Ishikawa (cell line): ENCODE measurements at regions not wholly inside any gene's neighbourhood (a gene's known extent, or its start where the extent isn't known, plus 50 kb on each side); places are given as distances from the start of the nearest gene placed in this dataset.

Experiments
- CEBPB ChIP-seq: IDR thresholded peaks from 2 replicates; pipeline ENCODE4 v1.6.1; 2012
- CREB1 ChIP-seq: IDR thresholded peaks from 2 replicates; pipeline ENCODE4 v1.6.1; 2012; ENCODE audit warnings: low read depth
- EGR1 ChIP-seq: IDR thresholded peaks from 2 replicates; pipeline ENCODE4 v1.6.1; 2012
- EP300 ChIP-seq: IDR thresholded peaks from 2 replicates; pipeline ENCODE4 v1.6.1; 2012; ENCODE audit warnings: borderline replicate concordance
- FOXM1 ChIP-seq: IDR thresholded peaks from 2 replicates; pipeline ENCODE4 v1.6.1; 2012; ENCODE audit warnings: low read depth, borderline replicate concordance
- MAX ChIP-seq: IDR thresholded peaks from 2 replicates; pipeline ENCODE4 v1.6.1; 2012
- NFIC ChIP-seq: IDR thresholded peaks from 2 replicates; pipeline ENCODE4 v1.6.1; 2012
- RAD21 ChIP-seq: IDR thresholded peaks from 2 replicates; pipeline ENCODE4 v1.6.1; 2012; ENCODE audit warnings: low read depth
- REST ChIP-seq: IDR thresholded peaks from 2 replicates; pipeline ENCODE4 v1.6.1; 2012; ENCODE audit warnings: low read depth, mild to moderate bottlenecking
- TAF1 ChIP-seq: IDR thresholded peaks from 2 replicates; pipeline ENCODE4 v1.6.1; 2012; ENCODE audit warnings: low read depth, mild to moderate bottlenecking
- TCF12 ChIP-seq: IDR thresholded peaks from 2 replicates; pipeline ENCODE4 v1.6.1; 2012; ENCODE audit warnings: low read depth
- TEAD4 ChIP-seq: IDR thresholded peaks from 2 replicates; pipeline ENCODE4 v1.6.1; 2012
- USF1 ChIP-seq: IDR thresholded peaks from 2 replicates; pipeline ENCODE4 v1.6.1; 2012
- YY1 ChIP-seq: IDR thresholded peaks from 2 replicates; pipeline ENCODE4 v1.6.1; 2012; ENCODE audit warnings: low read depth
- ZBTB7A ChIP-seq: IDR thresholded peaks from 2 replicates; pipeline ENCODE4 v1.6.1; 2012; ENCODE audit warnings: low read depth

GRCh38 chr3:95994338-95994737 lies 820.1 kb upstream of the EPHA6 start:
- no peak for TF ChIP-seq TCF12
- no peak for TF ChIP-seq CREB1
- no peak for TF ChIP-seq ZBTB7A
- TF ChIP-seq EP300 = no peak
- no peak for TF ChIP-seq TEAD4
- no peak for TF ChIP-seq EGR1
- TF ChIP-seq NFIC = no peak

GRCh38 chr3:96000966-96001365 lies 813.4 kb upstream of the EPHA6 start:
- TF ChIP-seq NFIC = no peak

- TF ChIP-seq EGR1 (no peak), TCF12 (no peak), YY1 (no peak), CREB1 (no peak), RAD21 (no peak), MAX (no peak), NFIC (no peak), CEBPB (no peak), TAF1 (no peak), EP300 (no peak), FOXM1 (no peak), ZBTB7A (no peak)
Observed at GRCh38 chr3:96007650-96008195, 806.7 kb upstream of the EPHA6 start.

- no peak for TF ChIP-seq CEBPB
- no peak for TF ChIP-seq TAF1
- TF ChIP-seq NFIC = no peak
- TF ChIP-seq REST = no peak
- TF ChIP-seq CREB1 = no peak
- no peak for TF ChIP-seq MAX
- TF ChIP-seq ZBTB7A = no peak
- no peak for TF ChIP-seq RAD21
- TF ChIP-seq TEAD4 = no peak
- no peak for TF ChIP-seq EP300
- no peak for TF ChIP-seq TCF12
- no peak for TF ChIP-seq YY1
- TF ChIP-seq FOXM1 = no peak
- TF ChIP-seq EGR1 = no peak
- no peak for TF ChIP-seq USF1
Observed at GRCh38 chr3:96012939-96013338, 801.5 kb upstream of the EPHA6 start.

GRCh38 chr3:96017556-96017955 lies 796.8 kb upstream of the EPHA6 start:
- no peak for TF ChIP-seq TEAD4
- no peak for TF ChIP-seq MAX
- no peak for TF ChIP-seq TAF1
- TF ChIP-seq EP300 = no peak
- TF ChIP-seq EGR1 = no peak
- no peak for TF ChIP-seq REST
- no peak for TF ChIP-seq RAD21
- no peak for TF ChIP-seq TCF12
- TF ChIP-seq CREB1 = no peak
- TF ChIP-seq USF1 = no peak
- TF ChIP-seq ZBTB7A = no peak
- TF ChIP-seq CEBPB = no peak
- TF ChIP-seq FOXM1 = no peak
- no peak for TF ChIP-seq NFIC
- TF ChIP-seq YY1 = no peak

GRCh38 chr3:96022676-96023075 lies 791.7 kb upstream of the EPHA6 start:
- TF ChIP-seq REST (no peak), MAX (no peak), RAD21 (no peak), CEBPB (no peak), TEAD4 (no peak)
